ENCODE measurements at regions not wholly inside any gene's neighbourhood (a gene's known extent, or its start where the extent isn't known, plus 50 kb on each side); places are given as distances from the start of the nearest gene placed in this dataset.

DNA sequence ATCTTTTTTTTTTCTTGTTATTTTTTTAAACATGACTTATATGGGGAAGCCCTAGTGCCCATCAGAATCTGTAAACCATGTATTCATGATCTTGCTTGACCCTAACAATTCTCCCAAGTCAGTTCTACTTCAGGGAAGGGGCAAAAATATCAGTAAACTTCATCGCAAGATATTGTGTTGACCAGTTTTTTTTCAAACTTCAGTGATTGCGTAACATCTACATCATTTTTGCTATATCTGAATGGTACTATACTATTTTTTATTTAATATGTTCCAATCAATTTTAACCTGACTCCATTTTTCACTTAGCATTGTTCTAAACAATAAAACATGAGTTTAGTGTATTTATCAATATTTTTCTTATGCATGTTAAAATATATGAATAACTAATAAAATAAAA lies 221.2 kb downstream of the NKX6-1 start (continued):
- TF ChIP-seq, protein P1, sequence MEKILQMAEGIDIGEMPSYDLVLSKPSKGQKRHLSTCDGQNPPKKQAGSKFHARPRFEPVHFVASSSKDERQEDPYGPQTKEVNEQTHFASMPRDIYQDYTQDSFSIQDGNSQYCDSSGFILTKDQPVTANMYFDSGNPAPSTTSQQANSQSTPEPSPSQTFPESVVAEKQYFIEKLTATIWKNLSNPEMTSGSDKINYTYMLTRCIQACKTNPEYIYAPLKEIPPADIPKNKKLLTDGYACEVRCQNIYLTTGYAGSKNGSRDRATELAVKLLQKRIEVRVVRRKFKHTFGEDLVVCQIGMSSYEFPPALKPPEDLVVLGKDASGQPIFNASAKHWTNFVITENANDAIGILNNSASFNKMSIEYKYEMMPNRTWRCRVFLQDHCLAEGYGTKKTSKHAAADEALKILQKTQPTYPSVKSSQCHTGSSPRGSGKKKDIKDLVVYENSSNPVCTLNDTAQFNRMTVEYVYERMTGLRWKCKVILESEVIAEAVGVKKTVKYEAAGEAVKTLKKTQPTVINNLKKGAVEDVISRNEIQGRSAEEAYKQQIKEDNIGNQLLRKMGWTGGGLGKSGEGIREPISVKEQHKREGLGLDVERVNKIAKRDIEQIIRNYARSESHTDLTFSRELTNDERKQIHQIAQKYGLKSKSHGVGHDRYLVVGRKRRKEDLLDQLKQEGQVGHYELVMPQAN (conservative IDR thresholded peaks at IDR 0.05), result no peak
- TF ChIP-seq KLF5 (IDR thresholded peaks at IDR 0.05; ENCODE audit: partially characterized antibody), result no peak

DNA sequence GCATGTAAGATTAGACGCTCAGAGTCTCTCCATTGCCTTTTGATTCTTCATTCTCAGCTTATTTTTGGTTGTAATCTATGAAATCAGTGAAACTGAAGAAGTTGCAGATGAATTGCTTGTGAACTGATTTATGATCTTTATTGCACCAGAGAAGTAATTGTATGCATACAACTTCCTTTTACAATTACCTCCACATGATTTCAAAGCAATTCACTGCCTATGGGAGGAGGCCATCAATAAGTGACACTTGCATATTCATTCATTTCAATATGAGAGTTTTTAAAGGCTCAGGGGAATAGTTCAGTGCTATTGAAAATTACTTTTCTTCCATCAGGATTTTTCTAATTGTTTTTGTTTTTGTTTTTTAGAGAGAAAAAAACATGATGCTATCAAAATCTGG lies 222.3 kb downstream of the NKX6-1 start:
- Histone ChIP-seq H3K9me3 (replicated peaks; ENCODE audit: control insufficient read depth, insufficient read depth, low read length) (no peaks in the 10 kb centered on the region), H3K9ac (ENCODE audit: control insufficient read depth, insufficient read depth, low read length) (no peak overlapping the region), H3K79me2 (ENCODE audit: control insufficient read depth, insufficient read depth, low read length) (no peaks in the 10 kb centered on the region), H3K4me1 (ENCODE audit: control insufficient read depth, insufficient read depth, low read length) (no peaks in the 10 kb centered on the region), H4K20me1 (ENCODE audit: control insufficient read depth, insufficient read depth) (no peaks in the 10 kb centered on the region), H3K27me3 (replicated peaks in 1 of 2; ENCODE audit: control insufficient read depth in 2 of 2, insufficient read depth in 2 of 2, low read length in 1 of 2) (no peaks in the 10 kb centered on the region), H3K4me3 (no peak overlapping the region), H3K27ac (ENCODE audit: control insufficient read depth, insufficient read depth) (no peak overlapping the region), H3K4me2 (ENCODE audit: control insufficient read depth, insufficient read depth) (no peak overlapping the region), H2AFZ (ENCODE audit: control insufficient read depth, low read depth, low read length) (no peak overlapping the region), H3K36me3 (ENCODE audit: control insufficient read depth in 2 of 2, insufficient read depth in 2 of 2, low read length in 1 of 2) (no peaks in the 10 kb centered on the region)
- 0% methylated on average over 1 of the region's 1 CpG for WGBS (ENCODE audit: insufficient coverage, insufficient replicate concordance, low lambda C conversion rate, missing lambda C conversion rate)
- BruUV-seq (replicated peaks), result no TSS peak
- ATAC-seq (no peak), FAIRE-seq (no peak), DNase-seq (ENCODE audit: low read depth, low spot score) (no peak)
- in situ Hi-C loops (cut with MboI) (no loop called here), intact Hi-C loops (cut with micrococcal nuclease; ENCODE audit: unreplicated experiment) (no loop called here)
- TF ChIP-seq BACH1 (IDR thresholded peaks at IDR 0.05; ENCODE audit: borderline replicate concordance) (no peak), POLR2AphosphoS2 (IDR thresholded peaks at IDR 0.05; ENCODE audit: low read depth, low read length) (no peak), ZSCAN29 (IDR thresholded peaks at IDR 0.05) (no peak), MTA2 (IDR thresholded peaks at IDR 0.05; ENCODE audit: low read depth) (no peak), SIN3A (IDR thresholded peaks at IDR 0.05; ENCODE audit: low read depth, low read length) (no peak)
- TF ChIP-seq, protein P2, sequence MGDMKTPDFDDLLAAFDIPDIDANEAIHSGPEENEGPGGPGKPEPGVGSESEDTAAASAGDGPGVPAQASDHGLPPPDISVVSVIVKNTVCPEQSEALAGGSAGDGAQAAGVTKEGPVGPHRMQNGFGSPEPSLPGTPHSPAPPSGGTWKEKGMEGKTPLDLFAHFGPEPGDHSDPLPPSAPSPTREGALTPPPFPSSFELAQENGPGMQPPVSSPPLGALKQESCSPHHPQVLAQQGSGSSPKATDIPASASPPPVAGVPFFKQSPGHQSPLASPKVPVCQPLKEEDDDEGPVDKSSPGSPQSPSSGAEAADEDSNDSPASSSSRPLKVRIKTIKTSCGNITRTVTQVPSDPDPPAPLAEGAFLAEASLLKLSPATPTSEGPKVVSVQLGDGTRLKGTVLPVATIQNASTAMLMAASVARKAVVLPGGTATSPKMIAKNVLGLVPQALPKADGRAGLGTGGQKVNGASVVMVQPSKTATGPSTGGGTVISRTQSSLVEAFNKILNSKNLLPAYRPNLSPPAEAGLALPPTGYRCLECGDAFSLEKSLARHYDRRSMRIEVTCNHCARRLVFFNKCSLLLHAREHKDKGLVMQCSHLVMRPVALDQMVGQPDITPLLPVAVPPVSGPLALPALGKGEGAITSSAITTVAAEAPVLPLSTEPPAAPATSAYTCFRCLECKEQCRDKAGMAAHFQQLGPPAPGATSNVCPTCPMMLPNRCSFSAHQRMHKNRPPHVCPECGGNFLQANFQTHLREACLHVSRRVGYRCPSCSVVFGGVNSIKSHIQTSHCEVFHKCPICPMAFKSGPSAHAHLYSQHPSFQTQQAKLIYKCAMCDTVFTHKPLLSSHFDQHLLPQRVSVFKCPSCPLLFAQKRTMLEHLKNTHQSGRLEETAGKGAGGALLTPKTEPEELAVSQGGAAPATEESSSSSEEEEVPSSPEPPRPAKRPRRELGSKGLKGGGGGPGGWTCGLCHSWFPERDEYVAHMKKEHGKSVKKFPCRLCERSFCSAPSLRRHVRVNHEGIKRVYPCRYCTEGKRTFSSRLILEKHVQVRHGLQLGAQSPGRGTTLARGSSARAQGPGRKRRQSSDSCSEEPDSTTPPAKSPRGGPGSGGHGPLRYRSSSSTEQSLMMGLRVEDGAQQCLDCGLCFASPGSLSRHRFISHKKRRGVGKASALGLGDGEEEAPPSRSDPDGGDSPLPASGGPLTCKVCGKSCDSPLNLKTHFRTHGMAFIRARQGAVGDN (IDR thresholded peaks at IDR 0.05), result no peak
- ChIA-PET RAD21 (ENCODE audit: unreplicated experiment) (no interaction called here), SMC1A (ENCODE audit: uncharacterized antibody, unreplicated experiment) (interaction anchor here (0.7 kb wide), 1 partner anchor 493 kb away, joined by 3 read pairs; no protein-coding TSS in a partner anchor), CTCF (no interaction called here), POLR2A (no interaction called here)
